Esophagus squamous epithelium (tissue), 4 donors: ENCODE measurements at regions not wholly inside any gene's neighbourhood (a gene's known extent, or its start where the extent isn't known, plus 50 kb on each side); places are given as distances from the start of the nearest gene placed in this dataset.

Experiments
- POLR2A ChIP-seq, 4 donors: fragments of 450-650 bp; IDR thresholded peaks; one replicate each; pipeline ENCODE4 v1.6.1; 2017; ENCODE audit warnings: antibody characterized with exemption in 4 of 4, mild to moderate bottlenecking in 4 of 4, moderate library complexity in 3 of 4
- TF ChIP-seq, protein P1 (sequence below), 6 experiments: fragments of 450-650 bp in 4 of 6; fragments of 200-600 bp in 2 of 6; sonication (generic) in 2 of 6; IDR thresholded peaks; one replicate each; pipeline ENCODE4 v1.5.1; 2016 to 2019; ENCODE audit warnings: antibody characterized with exemption in 6 of 6, mild to moderate bottlenecking in 4 of 6, moderate library complexity in 4 of 6

DNA sequence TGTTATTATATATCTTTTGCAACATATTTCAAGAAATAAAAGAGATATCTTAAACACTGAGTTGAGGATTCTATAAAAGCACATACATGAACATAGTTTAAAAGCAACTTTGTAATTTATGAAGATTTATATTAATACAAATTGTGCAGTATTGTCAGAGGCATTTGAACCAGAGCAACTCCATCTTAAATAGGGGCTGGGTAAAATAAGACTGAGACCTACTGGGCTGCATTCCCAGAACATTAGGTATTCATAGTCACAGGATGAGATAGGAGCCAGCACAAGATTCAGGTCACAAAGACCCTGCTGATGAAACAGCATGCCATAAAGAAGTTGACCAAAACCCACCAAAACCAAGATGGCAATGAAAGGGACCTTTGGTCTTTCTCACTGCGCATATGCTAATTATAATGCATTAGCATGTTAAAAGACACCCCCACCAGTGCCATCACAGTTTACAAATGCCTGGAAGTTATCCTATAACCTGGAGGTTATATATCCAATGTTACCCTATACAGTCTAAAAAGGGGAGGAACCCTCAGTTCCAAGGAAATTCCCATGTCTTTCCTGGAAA lies 320.2 kb downstream of the FAM170A start:
- TF ChIP-seq, protein P1, sequence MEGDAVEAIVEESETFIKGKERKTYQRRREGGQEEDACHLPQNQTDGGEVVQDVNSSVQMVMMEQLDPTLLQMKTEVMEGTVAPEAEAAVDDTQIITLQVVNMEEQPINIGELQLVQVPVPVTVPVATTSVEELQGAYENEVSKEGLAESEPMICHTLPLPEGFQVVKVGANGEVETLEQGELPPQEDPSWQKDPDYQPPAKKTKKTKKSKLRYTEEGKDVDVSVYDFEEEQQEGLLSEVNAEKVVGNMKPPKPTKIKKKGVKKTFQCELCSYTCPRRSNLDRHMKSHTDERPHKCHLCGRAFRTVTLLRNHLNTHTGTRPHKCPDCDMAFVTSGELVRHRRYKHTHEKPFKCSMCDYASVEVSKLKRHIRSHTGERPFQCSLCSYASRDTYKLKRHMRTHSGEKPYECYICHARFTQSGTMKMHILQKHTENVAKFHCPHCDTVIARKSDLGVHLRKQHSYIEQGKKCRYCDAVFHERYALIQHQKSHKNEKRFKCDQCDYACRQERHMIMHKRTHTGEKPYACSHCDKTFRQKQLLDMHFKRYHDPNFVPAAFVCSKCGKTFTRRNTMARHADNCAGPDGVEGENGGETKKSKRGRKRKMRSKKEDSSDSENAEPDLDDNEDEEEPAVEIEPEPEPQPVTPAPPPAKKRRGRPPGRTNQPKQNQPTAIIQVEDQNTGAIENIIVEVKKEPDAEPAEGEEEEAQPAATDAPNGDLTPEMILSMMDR (IDR thresholded peaks at IDR 0.05), result no peak
- no peak for TF ChIP-seq POLR2A (IDR thresholded peaks at IDR 0.05)
